ENCODE measurements at regions not wholly inside any gene's neighbourhood (a gene's known extent, or its start where the extent isn't known, plus 50 kb on each side); places are given as distances from the start of the nearest gene placed in this dataset.

DNA sequence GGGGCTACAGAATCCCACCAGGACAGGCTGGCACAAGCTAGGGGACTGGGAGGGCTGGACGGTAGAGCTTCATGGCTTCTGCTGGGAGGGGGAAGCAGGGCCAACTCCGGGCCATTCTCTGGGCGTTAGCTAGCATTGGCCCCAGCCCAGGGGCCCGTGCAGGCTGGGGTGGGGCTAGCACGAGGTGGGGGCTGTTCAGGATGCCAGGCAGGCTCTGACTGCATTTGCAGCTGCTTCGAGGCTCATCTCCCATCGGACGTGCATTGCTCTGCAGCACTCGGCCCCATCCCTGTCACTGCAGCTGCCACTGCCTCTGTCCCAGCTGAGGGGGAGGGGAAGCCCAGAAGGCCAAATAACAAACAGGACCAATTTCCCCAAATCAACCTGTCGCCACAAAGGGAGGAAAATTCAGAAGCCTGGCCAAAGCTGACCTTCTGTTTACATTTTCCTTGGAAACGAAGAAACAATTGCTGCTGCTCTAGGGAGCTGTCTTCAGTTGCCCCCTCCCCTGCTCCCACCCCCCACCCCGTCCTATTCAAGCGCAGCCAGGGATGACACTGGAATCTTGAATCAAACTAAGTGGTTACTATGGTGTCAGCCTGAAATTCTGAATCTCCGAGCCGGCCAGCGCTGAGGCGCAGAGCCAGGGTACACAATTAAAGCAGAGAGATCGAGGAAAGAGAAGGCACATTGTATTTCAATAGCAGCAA lies 138.8 kb upstream of the PRR20G start:
- no peak for TF ChIP-seq RCOR1 (IDR thresholded peaks at IDR 0.05; ENCODE audit: insufficient replicate concordance, low read length)
- no peak for TF ChIP-seq POLR2A (IDR thresholded peaks at IDR 0.05; ENCODE audit: low read depth, low read length)
- TF ChIP-seq, protein P1, sequence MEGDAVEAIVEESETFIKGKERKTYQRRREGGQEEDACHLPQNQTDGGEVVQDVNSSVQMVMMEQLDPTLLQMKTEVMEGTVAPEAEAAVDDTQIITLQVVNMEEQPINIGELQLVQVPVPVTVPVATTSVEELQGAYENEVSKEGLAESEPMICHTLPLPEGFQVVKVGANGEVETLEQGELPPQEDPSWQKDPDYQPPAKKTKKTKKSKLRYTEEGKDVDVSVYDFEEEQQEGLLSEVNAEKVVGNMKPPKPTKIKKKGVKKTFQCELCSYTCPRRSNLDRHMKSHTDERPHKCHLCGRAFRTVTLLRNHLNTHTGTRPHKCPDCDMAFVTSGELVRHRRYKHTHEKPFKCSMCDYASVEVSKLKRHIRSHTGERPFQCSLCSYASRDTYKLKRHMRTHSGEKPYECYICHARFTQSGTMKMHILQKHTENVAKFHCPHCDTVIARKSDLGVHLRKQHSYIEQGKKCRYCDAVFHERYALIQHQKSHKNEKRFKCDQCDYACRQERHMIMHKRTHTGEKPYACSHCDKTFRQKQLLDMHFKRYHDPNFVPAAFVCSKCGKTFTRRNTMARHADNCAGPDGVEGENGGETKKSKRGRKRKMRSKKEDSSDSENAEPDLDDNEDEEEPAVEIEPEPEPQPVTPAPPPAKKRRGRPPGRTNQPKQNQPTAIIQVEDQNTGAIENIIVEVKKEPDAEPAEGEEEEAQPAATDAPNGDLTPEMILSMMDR (conservative IDR thresholded peaks at IDR 0.05; ENCODE audit: low read depth, low read length): no peak
- no peak for TF ChIP-seq BHLHE40 (IDR thresholded peaks at IDR 0.05; ENCODE audit: low read depth, low read length)
- TF ChIP-seq CEBPB (IDR thresholded peaks at IDR 0.05; ENCODE audit: low read depth, low read length): no peak

Data from IMR-90 (cell line).